ENCODE measurements at regions not wholly inside any gene's neighbourhood (a gene's known extent, or its start where the extent isn't known, plus 50 kb on each side); places are given as distances from the start of the nearest gene placed in this dataset.
A peak's percentile ranks its signal among the peaks of the same experiment; 100 is the strongest.
"Not testable (repeated sequence)": the region's sequence is repeated elsewhere in the genome, so short reads cannot be mapped to it uniquely, and the experiment has no call there.

DNA sequence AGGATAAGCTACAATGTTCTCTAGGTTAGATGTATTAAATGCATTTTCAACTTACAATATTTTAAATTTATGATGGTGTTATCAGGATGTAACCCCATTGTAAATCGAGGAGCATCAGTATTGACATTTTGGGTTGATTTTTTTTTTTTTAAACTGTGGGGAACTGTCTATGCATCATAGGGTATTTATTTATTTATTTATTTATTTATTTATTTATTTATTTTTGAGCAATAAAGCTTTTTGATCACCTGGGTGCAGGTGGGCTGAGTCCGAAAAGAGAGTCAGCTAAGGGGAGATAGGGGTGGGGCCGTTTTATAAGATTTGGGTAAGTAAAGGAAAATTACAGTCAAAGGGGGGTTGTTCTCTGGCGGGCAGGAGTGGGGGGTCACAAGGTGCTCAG lies 367.5 kb downstream of the OXSM start:
- not testable (repeated sequence) for DNase-seq

- no peak for DNase-seq
These were observed 381.1 kb downstream of the OXSM start for GRCh38 chr3:26171006-26171405.

GRCh38 chr3:26191556-26191955 lies 401.7 kb downstream of the OXSM start:
- DNase-seq = no peak

GRCh38 chr3:26193558-26193957 lies 403.7 kb downstream of the OXSM start:
- no peak for DNase-seq

DNA sequence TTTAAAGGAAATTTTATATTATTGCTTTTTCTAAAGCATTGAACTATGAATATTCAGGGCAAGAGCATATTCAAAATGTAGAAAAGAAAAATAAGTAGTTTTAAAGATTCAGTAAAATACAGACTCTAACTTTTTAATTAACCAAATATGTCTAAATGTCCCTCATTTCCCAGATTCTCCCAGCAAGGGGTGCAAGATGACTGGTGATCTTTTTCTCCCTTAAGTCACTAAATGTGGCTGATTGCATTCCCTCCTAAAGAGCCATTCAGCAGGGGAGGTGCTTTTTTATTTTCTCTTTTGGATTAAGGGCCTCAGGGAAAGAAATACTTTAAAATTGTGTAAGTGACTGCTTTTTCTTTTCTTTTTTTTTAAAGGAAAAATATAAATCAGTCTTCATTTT lies 406.9 kb downstream of the OXSM start:
- no peak for DNase-seq

GRCh38 chr3:26198609-26199008 lies 408.7 kb downstream of the OXSM start:
- DNase-seq = no peak

DNA sequence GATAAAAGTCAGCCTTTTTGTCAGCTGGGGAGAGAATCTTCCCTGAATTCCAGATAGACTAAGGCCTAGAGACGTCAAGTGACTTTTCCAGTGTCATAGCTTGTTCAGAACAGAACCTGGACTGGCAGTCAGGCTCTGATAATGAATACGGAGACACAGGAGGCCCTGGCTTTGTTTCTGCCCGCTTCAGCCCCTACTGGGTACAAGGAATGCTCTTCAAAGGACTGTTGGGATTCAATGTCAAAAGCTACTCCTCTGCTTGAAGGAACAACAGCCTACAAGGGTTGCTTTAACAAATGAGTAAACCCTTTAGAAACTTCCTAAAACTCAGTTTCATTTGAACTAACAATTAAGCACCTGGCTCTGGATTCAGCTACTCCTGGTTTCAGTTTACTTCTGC lies 412.3 kb downstream of the OXSM start:
- DNase-seq = no peak

DNA sequence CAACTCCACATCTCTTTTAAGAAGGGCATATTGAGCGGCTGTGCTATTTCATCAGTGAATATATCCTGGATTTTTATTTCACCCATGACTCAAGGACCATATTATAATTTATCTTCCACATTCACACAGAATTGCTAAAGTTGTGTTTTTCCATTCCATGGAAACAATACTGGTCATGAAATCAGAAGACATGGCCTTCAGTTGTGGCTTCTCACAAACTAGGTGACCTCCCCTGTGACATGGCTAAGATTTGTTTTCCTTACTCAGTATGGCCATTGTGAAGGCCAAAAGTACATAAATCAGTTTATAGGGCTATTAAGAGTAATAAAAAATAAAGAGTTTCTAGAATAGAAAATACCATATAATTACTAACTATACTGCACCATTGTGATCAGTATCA lies 415.6 kb downstream of the OXSM start:
- DNase-seq = no peak

- DNase-seq = no peak
These were observed 414.4 kb upstream of the LRRC3B start for GRCh38 chr3:26208201-26208600.

DNA sequence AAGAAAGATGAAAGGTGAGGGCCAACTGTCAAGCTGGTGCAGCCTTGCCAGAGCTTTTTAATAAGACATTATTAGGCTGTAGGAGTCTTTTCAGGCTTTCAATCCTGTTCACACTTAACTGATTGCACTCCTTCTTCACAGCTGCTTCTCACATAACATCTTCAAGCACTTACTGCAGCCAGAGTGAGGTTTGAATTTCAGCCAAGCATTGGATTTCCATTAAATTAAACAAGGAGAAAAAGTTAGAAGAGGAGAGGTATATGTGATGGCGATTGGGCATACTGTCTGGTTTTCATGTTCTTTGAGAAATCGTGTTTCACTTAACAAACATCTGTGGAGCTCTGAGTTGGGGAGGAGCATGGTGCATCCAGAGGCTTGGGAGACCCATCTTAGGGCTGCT lies 392.8 kb upstream of the LRRC3B start:
- peak; percentile 11 for DNase-seq

DNA sequence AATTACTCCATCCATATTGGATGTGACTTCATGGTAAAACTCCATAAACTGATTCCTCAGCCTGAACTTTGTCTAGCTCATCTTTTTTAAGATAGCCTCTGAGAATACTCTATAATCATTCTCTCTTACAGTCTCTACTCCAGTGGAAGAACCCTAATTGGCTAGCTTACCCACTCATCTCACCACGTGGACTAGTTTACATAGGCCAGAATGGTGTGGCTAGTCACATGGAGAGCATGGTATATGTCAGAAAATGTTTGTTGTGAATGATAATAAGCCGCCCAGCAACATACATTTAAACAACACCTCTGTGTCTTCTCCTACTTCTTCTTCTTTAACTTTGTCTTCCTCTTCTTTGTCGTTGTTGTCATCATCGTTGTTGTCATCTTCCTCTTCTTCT lies 389.2 kb upstream of the LRRC3B start:
- DNase-seq = no peak

GRCh38 chr3:26236531-26236930 lies 386.0 kb upstream of the LRRC3B start:
- peak; percentile 75 for DNase-seq

DNA sequence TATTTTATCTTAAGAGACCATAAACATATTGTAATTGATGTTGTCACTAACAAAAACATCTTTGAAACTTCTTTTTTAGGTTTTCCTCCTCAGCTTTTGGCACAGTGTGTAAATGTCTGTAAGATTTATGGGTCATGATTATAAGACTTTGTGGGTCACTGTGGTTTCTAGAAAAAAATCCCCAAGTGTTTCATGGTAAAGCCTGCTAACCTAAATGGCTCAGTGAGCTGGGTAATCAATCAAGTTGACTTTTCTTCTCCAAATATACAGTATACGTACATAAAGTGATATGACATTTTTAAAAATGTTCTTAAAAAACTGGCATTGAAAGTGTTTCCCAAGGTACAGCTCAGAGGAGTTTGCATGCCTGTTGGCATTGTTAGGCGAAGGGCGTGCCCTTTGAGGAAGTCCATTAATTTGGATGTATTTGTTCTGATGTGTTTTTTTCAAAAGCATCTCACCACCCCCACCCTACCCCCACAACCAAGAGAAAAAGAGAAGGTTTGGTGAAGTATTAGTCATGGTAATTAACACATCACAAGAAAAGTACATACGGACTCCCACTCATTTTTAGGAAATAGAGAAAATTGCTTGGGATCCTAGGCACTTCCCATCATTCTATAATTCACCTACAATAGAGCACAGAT lies 385.4 kb upstream of the LRRC3B start:
- DNase-seq = no peak

DNA sequence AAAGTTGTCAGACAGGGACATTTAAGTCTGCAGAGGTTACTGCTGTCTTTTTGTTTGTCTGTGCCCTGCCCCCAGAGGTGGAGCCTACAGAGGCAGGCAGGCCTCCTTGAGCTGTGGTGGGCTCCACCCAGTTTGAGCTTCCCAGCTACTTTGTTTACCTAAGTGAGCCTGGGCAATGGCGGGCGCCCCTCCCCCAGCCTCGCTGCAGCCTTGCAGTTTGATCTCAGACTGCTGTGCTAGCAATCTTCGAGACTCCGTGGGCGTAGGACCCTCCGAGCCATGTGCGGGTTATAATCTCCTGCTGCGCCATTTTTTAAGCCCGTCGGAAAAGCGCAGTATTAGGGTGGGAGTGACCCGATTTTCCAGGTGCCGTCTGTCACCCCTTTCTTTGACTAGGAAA lies 378.0 kb upstream of the LRRC3B start:
- not testable (repeated sequence) for DNase-seq

- no peak for DNase-seq
These were observed 377.3 kb upstream of the LRRC3B start for GRCh38 chr3:26245236-26245635.

- no peak for DNase-seq
These were observed 375.7 kb upstream of the LRRC3B start for GRCh38 chr3:26246901-26247300.

DNA sequence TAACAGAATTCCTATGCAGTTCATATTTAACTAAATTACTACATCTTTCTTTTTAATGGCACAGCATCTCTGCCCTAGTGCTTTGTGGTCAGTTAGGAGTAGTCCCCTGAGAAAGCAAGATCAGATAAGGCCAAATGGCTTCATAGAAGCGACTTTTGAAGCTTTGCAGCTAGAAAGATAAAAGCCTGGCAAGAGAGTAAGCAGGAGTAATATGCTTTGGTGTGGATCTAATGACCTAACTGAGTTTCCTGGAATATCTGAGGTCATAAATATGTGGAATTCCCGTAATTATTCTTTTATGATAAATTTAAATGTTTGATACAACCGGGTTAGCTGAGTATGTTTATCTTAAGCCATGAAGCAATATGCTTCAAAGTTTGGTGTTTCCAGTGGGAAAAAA lies 374.9 kb upstream of the LRRC3B start:
- peak; percentile 26 for DNase-seq

- DNase-seq = no peak
These were observed 370.6 kb upstream of the LRRC3B start for GRCh38 chr3:26252001-26252400.

DNA sequence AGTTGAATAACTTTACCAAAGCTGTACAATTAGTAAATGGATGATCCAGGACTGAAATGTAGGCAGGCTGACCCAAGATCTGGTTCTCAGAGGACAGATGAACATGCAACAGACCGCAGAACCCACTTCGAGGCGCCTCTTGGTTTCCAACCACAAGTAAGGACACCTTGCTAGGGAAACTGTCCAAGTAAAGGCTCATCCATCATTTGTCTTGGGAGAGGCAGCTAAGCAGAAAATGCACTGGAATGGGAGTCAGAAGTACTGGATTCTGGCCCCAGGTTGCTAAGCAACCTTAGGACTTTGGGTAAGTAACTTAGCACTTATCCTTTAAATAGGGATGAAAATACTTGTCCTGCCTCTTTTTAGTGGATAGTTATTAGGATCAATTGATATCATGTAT lies 366.3 kb upstream of the LRRC3B start:
- DNase-seq = no peak

GRCh38 chr3:26259176-26259575 lies 363.4 kb upstream of the LRRC3B start:
- DNase-seq = no peak

GRCh38 chr3:26260139-26260538 lies 362.4 kb upstream of the LRRC3B start:
- peak; percentile 66 for DNase-seq

- DNase-seq = no peak
These were observed 357.9 kb upstream of the LRRC3B start for GRCh38 chr3:26264708-26265107.

GRCh38 chr3:26271848-26272247 lies 350.7 kb upstream of the LRRC3B start:
- no peak for DNase-seq

GRCh38 chr3:26273196-26273595 lies 349.4 kb upstream of the LRRC3B start:
- no peak for DNase-seq

GRCh38 chr3:26279091-26279490 lies 343.5 kb upstream of the LRRC3B start:
- DNase-seq = no peak

Data from tongue (tissue), 1 donor.